WTC11 (cell line): ENCODE measurements at regions not wholly inside any gene's neighbourhood (a gene's known extent, or its start where the extent isn't known, plus 50 kb on each side); places are given as distances from the start of the nearest gene placed in this dataset.

Experiments
- ATAC-seq: fragments of 200-7000 bp; cut with Tn5 transposase; 2 replicates; pipeline ENCODE4 v1.10.0; 2021; ENCODE audit warnings: mild to moderate bottlenecking, moderate library complexity
- CTCF ChIA-PET: fragments of 300-600 bp; sonication (Branson Sonifier 250); formaldehyde crosslinking; loops from one replicate; lab custom pipeline; 2021; ENCODE audit warnings: antibody characterized with exemption; lab: Charles Lee
- POLR2A ChIA-PET: fragments of 350-600 bp; sonication (Branson Sonifier 250); formaldehyde crosslinking; loops from one replicate; lab custom pipeline; 2021; ENCODE audit warnings: antibody characterized with exemption; lab: Charles Lee
- DNase-seq: peaks from one replicate; pipeline ENCODE4 v3.0.0; 2021; ENCODE audit warnings: low spot score
- H3K27ac Mint-ChIP-seq: 2 replicates; pipeline ENCODE4 v1.8.0; 2021; ENCODE audit warnings: mixed read lengths
- H3K27me3 Mint-ChIP-seq: 2 replicates; pipeline ENCODE4 v1.8.0; 2021; ENCODE audit warnings: low read depth, mild to moderate bottlenecking, moderate library complexity, mixed read lengths
- H3K36me3 Mint-ChIP-seq: 2 replicates; pipeline ENCODE4 v1.8.0; 2021; ENCODE audit warnings: mixed read lengths
- H3K4me1 Mint-ChIP-seq: 2 replicates; pipeline ENCODE4 v1.8.0; 2022; ENCODE audit warnings: mixed read lengths
- H3K4me3 Mint-ChIP-seq: 2 replicates; pipeline ENCODE4 v1.8.0; 2021; ENCODE audit warnings: mild to moderate bottlenecking, moderate library complexity, mixed read lengths
- H3K9me3 Mint-ChIP-seq: 2 replicates; pipeline ENCODE4 v1.8.0; 2021; ENCODE audit warnings: mixed read lengths
- CREB1 ChIP-seq: sonication (generic); formaldehyde crosslinking; IDR thresholded peaks from 2 replicates; pipeline ENCODE4 v1.8.0; 2023; ENCODE audit warnings: mild to moderate bottlenecking, missing genetic modification reagents
- CTCF ChIP-seq: fragments of 200-600 bp; IDR thresholded peaks from 2 replicates; pipeline ENCODE4 v1.8.0; 2022; ENCODE audit warnings: antibody characterized with exemption
- FOXJ3 ChIP-seq: sonication (generic); formaldehyde crosslinking; IDR thresholded peaks from 2 replicates; pipeline ENCODE4 v1.9.0; 2021; ENCODE audit warnings: missing genetic modification reagents, mild to moderate bottlenecking, borderline replicate concordance
- GRHL2 ChIP-seq: fragments of 250-450 bp; sonication (Bioruptor Pico); IDR thresholded peaks from 2 replicates; pipeline ENCODE4 v1.8.0; 2022; ENCODE audit warnings: mild to moderate bottlenecking, moderate library complexity; ENCODE audit not compliant: insufficient replicate concordance, severe bottlenecking
- NFYB ChIP-seq: sonication (generic); formaldehyde crosslinking; conservative IDR thresholded peaks from 2 replicates; pipeline ENCODE4 v1.8.0; 2022; ENCODE audit warnings: low read depth, missing genetic modification reagents
- NR3C1 ChIP-seq: sonication (generic); formaldehyde crosslinking; conservative IDR thresholded peaks from 2 replicates; pipeline ENCODE4 v1.8.1; 2023; ENCODE audit warnings: low read depth, mild to moderate bottlenecking, missing genetic modification reagents
- PRRX2 ChIP-seq: fragments of 250-450 bp; sonication (Bioruptor Pico); IDR thresholded peaks from 2 replicates; pipeline ENCODE4 v1.8.0; 2021; ENCODE audit warnings: mild to moderate bottlenecking
- RORB ChIP-seq: fragments of 250-450 bp; sonication (Bioruptor Pico); IDR thresholded peaks from 2 replicates; pipeline ENCODE4 v1.9.0; 2021; ENCODE audit warnings: mild to moderate bottlenecking
- TCF7 ChIP-seq: sonication (generic); formaldehyde crosslinking; IDR thresholded peaks from 2 replicates; pipeline ENCODE4 v1.8.0; 2022; ENCODE audit warnings: mild to moderate bottlenecking, low read depth, missing genetic modification reagents, moderate library complexity
- TEAD4 ChIP-seq: sonication (generic); formaldehyde crosslinking; IDR thresholded peaks from 2 replicates; pipeline ENCODE4 v1.8.0; 2022; ENCODE audit warnings: mild to moderate bottlenecking, missing genetic modification reagents
- ZNF396 ChIP-seq: fragments of 250-450 bp; sonication (Bioruptor Pico); IDR thresholded peaks from 2 replicates; pipeline ENCODE4 v1.8.0; 2021; ENCODE audit warnings: mild to moderate bottlenecking, moderate library complexity, borderline replicate concordance
- TF ChIP-seq, protein P1 (sequence below): sonication (generic); formaldehyde crosslinking; IDR thresholded peaks from 2 replicates; pipeline ENCODE4 v1.8.1; 2023; ENCODE audit warnings: mild to moderate bottlenecking, missing genetic modification reagents, borderline replicate concordance
- TF ChIP-seq, protein P2 (sequence below): sonication (generic); formaldehyde crosslinking; IDR thresholded peaks from 2 replicates; pipeline ENCODE4 v1.8.0; 2023; ENCODE audit warnings: missing genetic modification reagents
- TF ChIP-seq, protein P3 (sequence below): sonication (generic); formaldehyde crosslinking; IDR thresholded peaks from 2 replicates; pipeline ENCODE4 v1.8.1; 2023; ENCODE audit warnings: mild to moderate bottlenecking, missing genetic modification reagents
- TF ChIP-seq, protein P4 (sequence below): sonication (generic); formaldehyde crosslinking; IDR thresholded peaks from 2 replicates; pipeline ENCODE4 v1.8.1; 2023; ENCODE audit warnings: mild to moderate bottlenecking, missing genetic modification reagents, moderate library complexity

GRCh38 chr5:53424686-53425615 is 55.5 kb upstream of the FST start (continued):
- TF ChIP-seq, protein P1, sequence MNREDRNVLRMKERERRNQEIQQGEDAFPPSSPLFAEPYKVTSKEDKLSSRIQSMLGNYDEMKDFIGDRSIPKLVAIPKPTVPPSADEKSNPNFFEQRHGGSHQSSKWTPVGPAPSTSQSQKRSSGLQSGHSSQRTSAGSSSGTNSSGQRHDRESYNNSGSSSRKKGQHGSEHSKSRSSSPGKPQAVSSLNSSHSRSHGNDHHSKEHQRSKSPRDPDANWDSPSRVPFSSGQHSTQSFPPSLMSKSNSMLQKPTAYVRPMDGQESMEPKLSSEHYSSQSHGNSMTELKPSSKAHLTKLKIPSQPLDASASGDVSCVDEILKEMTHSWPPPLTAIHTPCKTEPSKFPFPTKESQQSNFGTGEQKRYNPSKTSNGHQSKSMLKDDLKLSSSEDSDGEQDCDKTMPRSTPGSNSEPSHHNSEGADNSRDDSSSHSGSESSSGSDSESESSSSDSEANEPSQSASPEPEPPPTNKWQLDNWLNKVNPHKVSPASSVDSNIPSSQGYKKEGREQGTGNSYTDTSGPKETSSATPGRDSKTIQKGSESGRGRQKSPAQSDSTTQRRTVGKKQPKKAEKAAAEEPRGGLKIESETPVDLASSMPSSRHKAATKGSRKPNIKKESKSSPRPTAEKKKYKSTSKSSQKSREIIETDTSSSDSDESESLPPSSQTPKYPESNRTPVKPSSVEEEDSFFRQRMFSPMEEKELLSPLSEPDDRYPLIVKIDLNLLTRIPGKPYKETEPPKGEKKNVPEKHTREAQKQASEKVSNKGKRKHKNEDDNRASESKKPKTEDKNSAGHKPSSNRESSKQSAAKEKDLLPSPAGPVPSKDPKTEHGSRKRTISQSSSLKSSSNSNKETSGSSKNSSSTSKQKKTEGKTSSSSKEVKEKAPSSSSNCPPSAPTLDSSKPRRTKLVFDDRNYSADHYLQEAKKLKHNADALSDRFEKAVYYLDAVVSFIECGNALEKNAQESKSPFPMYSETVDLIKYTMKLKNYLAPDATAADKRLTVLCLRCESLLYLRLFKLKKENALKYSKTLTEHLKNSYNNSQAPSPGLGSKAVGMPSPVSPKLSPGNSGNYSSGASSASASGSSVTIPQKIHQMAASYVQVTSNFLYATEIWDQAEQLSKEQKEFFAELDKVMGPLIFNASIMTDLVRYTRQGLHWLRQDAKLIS (CRISPR knock-in tag): no peak
- no peak for TF ChIP-seq FOXJ3 (CRISPR knock-in tag)
- TF ChIP-seq, protein P2, sequence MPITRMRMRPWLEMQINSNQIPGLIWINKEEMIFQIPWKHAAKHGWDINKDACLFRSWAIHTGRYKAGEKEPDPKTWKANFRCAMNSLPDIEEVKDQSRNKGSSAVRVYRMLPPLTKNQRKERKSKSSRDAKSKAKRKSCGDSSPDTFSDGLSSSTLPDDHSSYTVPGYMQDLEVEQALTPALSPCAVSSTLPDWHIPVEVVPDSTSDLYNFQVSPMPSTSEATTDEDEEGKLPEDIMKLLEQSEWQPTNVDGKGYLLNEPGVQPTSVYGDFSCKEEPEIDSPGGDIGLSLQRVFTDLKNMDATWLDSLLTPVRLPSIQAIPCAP (CRISPR knock-in tag): no peak

DNA sequence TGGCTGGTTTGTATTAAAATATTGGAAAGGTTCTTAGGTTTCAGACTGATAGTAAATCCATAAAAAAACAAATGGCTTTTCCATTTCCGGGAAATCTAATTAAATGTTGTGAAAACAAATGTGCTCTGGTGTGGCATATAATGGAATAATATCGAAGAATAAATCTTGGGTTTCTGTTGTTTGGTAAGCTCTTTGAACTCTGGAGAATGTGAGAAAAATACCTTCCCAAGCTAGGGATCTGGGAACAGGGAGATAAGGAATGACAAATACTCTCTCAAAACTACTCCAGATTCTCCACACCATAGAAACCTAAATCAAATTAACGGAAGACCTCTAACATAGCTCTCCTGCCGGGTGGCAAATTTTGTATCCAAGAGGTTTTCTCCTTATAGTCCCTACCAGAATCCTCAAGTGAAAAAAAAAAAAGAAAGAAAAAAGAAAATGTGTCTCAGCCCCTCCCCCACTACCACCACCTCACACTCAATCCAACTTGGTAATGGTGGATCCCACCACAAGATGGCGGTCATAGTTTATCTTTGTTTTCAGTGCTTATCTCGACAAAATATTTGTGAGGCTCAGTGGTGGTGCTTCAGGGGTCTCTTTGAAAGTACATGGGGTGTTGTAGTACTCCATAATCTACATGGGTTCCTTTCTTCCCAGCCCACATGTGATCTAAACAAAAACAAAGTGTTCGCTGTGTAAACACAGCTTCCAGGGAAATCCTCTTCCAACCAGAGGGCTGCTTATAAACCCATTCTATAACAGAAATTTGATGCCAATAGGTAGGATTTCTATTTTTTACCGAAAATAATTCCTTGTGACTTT is 54.5 kb upstream of the FST start:
- TF ChIP-seq CREB1: no peak
- TF ChIP-seq ZNF396 (CRISPR knock-in tag): no peak
- TF ChIP-seq CTCF: peak; percentile 39
- no peaks in the 10 kb centered on the region for H3K36me3 Mint-ChIP-seq
- no peaks in the 10 kb centered on the region for H3K9me3 Mint-ChIP-seq
- DNase-seq (peak; percentile 63), ATAC-seq (peak; percentile 92)
- ChIA-PET POLR2A (no interaction called here), CTCF (interaction anchor here (0.8 to 1.5 kb wide), 2 partner anchors 163 to 689 kb away, joined by 3 to 4 read pairs; no protein-coding TSS in a partner anchor)
- no peaks in the 10 kb centered on the region; the same call in 1 of the 2 replicates for H3K27me3 Mint-ChIP-seq
- H3K4me1 Mint-ChIP-seq: peaks cover 27% of the 10 kb centered on the region
- H3K27ac Mint-ChIP-seq: no peak overlapping the region; the same call in 1 of the 2 replicates
- H3K4me3 Mint-ChIP-seq: no peak overlapping the region

DNA sequence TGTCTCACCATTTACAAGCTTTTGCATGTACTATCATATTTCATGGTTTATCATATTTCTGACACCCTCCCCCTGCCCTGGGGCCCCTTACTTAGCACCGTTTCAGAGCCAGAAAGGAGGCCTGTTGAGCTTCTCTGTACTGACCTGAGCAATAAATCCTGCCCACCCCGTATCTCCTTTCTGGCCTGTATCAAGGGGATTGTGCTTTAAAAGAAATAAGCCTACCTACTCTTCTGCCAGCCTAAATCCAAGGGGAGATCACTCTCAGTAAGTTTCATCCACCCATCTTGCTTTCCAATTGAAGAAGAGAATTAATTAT is 54.0 kb upstream of the FST start:
- H3K4me3 Mint-ChIP-seq: no peak overlapping the region
- ATAC-seq (no peak), DNase-seq (no peak)
- no peaks in the 10 kb centered on the region; the same call in 1 of the 2 replicates for H3K27me3 Mint-ChIP-seq
- H3K27ac Mint-ChIP-seq: no peak overlapping the region
- TF ChIP-seq GRHL2 (CRISPR knock-in tag): no peak
- no peaks in the 10 kb centered on the region for H3K36me3 Mint-ChIP-seq
- no peaks in the 10 kb centered on the region for H3K9me3 Mint-ChIP-seq
- H3K4me1 Mint-ChIP-seq: peaks cover 27% of the 10 kb centered on the region
- CTCF ChIA-PET: interaction anchor here (0.6 to 1.0 kb wide), 3 partner anchors 54 to 804 kb away, joined by 3 read pairs; partner anchors contain the start of gene FST
- POLR2A ChIA-PET: no interaction called here

GRCh38 chr5:53426878-53427277 is 53.6 kb upstream of the FST start:
- POLR2A ChIA-PET: no interaction called here
- CTCF ChIA-PET: interaction anchor here (0.5 to 1.0 kb wide), 5 partner anchors 8 to 819 kb away, joined by 3 to 4 read pairs (median 3); partner anchors contain the start of gene FST
- Mint-ChIP-seq H3K4me1 (peaks cover 27% of the 10 kb centered on the region), H3K4me3 (no peak overlapping the region), H3K27me3 (no peaks in the 10 kb centered on the region; the same call in 1 of the 2 replicates), H3K36me3 (no peaks in the 10 kb centered on the region), H3K9me3 (no peaks in the 10 kb centered on the region), H3K27ac (peak overlapping the region; percentile 10; the same call in 1 of the 2 replicates)
- ATAC-seq (no peak), DNase-seq (no peak)
- TF ChIP-seq TEAD4: no peak
- TF ChIP-seq, protein P3, sequence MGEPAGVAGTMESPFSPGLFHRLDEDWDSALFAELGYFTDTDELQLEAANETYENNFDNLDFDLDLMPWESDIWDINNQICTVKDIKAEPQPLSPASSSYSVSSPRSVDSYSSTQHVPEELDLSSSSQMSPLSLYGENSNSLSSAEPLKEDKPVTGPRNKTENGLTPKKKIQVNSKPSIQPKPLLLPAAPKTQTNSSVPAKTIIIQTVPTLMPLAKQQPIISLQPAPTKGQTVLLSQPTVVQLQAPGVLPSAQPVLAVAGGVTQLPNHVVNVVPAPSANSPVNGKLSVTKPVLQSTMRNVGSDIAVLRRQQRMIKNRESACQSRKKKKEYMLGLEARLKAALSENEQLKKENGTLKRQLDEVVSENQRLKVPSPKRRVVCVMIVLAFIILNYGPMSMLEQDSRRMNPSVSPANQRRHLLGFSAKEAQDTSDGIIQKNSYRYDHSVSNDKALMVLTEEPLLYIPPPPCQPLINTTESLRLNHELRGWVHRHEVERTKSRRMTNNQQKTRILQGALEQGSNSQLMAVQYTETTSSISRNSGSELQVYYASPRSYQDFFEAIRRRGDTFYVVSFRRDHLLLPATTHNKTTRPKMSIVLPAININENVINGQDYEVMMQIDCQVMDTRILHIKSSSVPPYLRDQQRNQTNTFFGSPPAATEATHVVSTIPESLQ (CRISPR knock-in tag): no peak
- no peak for TF ChIP-seq CTCF
- no peak for TF ChIP-seq TCF7 (CRISPR knock-in tag)
- TF ChIP-seq NFYB (CRISPR knock-in tag): no peak
- no peak for TF ChIP-seq RORB (CRISPR knock-in tag)
- no peak for TF ChIP-seq PRRX2 (CRISPR knock-in tag)
- TF ChIP-seq, protein P4, sequence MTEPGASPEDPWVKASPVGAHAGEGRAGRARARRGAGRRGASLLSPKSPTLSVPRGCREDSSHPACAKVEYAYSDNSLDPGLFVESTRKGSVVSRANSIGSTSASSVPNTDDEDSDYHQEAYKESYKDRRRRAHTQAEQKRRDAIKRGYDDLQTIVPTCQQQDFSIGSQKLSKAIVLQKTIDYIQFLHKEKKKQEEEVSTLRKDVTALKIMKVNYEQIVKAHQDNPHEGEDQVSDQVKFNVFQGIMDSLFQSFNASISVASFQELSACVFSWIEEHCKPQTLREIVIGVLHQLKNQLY (CRISPR knock-in tag): no peak
- no peak for TF ChIP-seq NR3C1 (CRISPR knock-in tag)
